ENCODE measurements at regions not wholly inside any gene's neighbourhood (a gene's known extent, or its start where the extent isn't known, plus 50 kb on each side); places are given as distances from the start of the nearest gene placed in this dataset.
A peak's percentile ranks its signal among the peaks of the same experiment; 100 is the strongest.

DNA sequence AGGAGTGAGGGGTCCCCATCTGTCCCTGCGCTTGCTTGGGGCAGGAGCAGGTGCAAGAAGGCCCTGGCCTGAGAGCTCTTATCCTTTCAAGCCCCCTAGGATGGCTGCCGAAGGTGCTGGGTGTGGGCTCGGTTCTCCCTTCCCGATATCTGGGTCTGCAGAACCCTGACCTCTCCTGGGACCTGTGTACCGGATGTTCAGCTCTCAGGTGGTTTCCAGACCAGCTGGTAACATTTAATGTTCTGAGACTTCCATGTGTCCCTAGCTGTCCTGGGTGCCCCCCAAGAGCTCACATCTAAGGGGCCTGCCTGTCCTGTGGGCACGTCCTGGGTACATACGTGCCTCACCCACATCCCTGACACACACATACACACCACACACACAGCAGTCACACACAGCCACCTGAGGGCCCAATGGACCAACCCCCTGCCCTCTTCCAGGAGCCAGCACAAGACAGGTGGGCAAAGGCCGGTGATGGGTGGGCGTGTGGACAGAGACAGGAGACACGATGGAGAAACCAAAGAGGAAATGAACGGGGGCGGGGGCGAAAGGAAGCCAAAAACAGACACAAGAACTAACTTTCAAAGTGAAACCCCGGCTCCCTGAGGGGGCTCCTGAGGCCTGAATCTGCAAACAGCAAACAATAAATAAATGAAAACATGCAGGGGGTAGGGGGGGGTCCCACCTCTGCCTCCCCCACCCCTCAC is 124.3 kb downstream of the PTPRS start:
- no peak overlapping the region for H3K27ac Mint-ChIP-seq
- CTCF ChIA-PET: no interaction called here
- DNase-seq: no peak

DNA sequence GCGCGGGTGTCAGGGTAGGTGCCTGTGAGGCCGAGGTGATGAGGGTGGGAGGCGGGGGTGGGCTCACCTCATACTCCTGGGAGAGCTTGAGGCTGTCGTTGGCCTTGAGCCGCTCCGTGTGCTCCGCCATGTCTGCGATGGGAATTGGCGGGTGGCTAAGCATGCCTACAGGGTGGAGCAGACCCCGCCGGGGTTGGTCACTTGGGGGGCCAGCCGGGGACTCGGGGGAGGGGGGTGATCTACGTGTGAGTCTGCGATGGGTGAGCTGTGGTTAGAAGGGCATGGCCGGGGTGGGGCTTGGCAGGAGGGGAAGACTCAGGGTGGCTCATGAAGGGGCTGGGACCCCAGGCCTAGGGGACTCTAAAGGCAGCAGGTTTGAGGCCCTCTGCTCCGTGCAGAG is 125.2 kb downstream of the PTPRS start:
- intact Hi-C loops (cut with micrococcal nuclease): no loop called here
- Mint-ChIP-seq H3K9me3 (no peaks in the 10 kb centered on the region), H3K27ac (no peak overlapping the region), H3K4me1 (ENCODE audit: low read depth) (no peaks in the 10 kb centered on the region), H3K4me3 (no peak overlapping the region), H3K36me3 (ENCODE audit: low read depth) (peaks cover 4% of the 10 kb centered on the region), H3K27me3 (ENCODE audit: low read depth) (no peaks in the 10 kb centered on the region)
- no peak for DNase-seq
- CTCF ChIA-PET: no interaction called here

More for the DNA sequence above, 124.3 kb downstream of the PTPRS start:
- Mint-ChIP-seq H3K4me1 (ENCODE audit: low read depth) (no peaks in the 10 kb centered on the region), H3K27me3 (ENCODE audit: low read depth) (no peaks in the 10 kb centered on the region), H3K4me3 (no peak overlapping the region), H3K36me3 (ENCODE audit: low read depth) (no peaks in the 10 kb centered on the region), H3K9me3 (no peaks in the 10 kb centered on the region)
- intact Hi-C loops (cut with micrococcal nuclease): no loop called here

DNA sequence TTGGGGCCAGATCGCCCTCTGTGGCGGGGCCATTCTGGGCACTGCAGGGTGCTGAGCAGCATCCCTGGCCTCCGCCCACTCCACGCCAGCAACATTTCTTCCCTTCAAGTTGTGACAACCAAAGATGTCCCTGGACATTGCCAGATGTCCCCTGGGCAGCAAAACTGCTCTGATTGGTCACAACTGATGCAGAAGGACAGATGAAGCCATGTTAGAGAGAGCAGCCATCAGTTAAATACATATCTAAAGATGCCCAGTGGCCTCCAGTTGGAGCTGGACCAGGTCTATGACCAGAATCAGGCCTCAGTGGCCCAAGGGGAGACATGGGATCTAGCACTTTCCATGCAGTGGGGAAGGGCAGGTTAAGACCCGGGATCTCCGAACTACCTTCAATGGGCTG is 125.7 kb downstream of the PTPRS start:
- no peaks in the 10 kb centered on the region for H3K4me1 Mint-ChIP-seq (ENCODE audit: low read depth)
- H3K4me3 Mint-ChIP-seq: no peak overlapping the region
- H3K27ac Mint-ChIP-seq: no peak overlapping the region
- CTCF ChIA-PET: no interaction called here
- H3K36me3 Mint-ChIP-seq (ENCODE audit: low read depth): peaks cover 4% of the 10 kb centered on the region
- no peak for DNase-seq
- no peaks in the 10 kb centered on the region for H3K27me3 Mint-ChIP-seq (ENCODE audit: low read depth)
- intact Hi-C loops (cut with micrococcal nuclease): no loop called here
- H3K9me3 Mint-ChIP-seq: no peaks in the 10 kb centered on the region

DNA sequence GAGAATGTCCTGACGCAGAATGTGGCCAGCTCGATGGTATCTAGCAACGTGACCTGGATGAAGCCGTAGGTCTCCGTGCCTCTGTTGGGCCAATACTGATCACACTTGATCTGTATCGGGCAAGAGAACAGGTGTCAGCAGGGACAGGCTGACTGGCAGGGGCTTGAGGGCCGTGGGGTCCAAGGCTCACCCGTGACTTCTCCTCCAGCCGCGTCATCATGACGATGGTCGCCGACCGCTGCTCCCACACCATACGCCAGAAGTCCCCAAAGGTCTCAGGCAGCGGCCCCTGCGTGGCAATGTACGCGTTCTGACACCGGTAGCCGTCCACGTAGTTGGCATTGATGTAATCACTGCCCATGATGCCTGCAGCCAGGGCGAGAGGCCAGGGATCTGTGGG is 126.2 kb downstream of the PTPRS start:
- intact Hi-C loops (cut with micrococcal nuclease): no loop called here
- Mint-ChIP-seq H3K27ac (no peak overlapping the region), H3K36me3 (ENCODE audit: low read depth) (peaks cover 4% of the 10 kb centered on the region), H3K4me3 (no peak overlapping the region), H3K9me3 (no peaks in the 10 kb centered on the region), H3K27me3 (ENCODE audit: low read depth) (no peaks in the 10 kb centered on the region), H3K4me1 (ENCODE audit: low read depth) (no peaks in the 10 kb centered on the region)
- DNase-seq: no peak
- CTCF ChIA-PET: no interaction called here

DNA sequence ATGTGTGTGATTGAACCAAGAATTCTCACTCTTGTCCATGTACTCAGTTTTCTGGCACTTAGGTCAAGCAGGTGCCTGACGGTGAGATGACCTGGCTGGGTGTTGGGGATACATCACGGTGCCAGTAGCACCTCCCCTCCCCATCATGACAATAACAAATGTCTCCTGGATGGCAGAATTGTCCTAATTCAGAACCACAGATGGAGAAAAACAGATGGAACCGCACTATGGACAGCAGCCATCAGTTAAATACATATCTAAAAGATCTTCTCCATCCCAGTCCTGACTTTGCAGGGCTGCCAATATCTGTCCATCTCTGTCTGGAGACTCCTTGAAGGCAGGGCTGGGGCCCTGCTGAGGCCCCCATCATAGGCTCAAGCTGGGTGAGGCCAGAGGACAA is 126.9 kb downstream of the PTPRS start:
- Mint-ChIP-seq H3K4me1 (ENCODE audit: low read depth) (no peaks in the 10 kb centered on the region), H3K9me3 (no peaks in the 10 kb centered on the region), H3K4me3 (no peak overlapping the region), H3K27me3 (ENCODE audit: low read depth) (no peaks in the 10 kb centered on the region), H3K27ac (no peak overlapping the region), H3K36me3 (ENCODE audit: low read depth) (peaks cover 4% of the 10 kb centered on the region)
- CTCF ChIA-PET: no interaction called here
- intact Hi-C loops (cut with micrococcal nuclease): no loop called here
- no peak for DNase-seq

DNA sequence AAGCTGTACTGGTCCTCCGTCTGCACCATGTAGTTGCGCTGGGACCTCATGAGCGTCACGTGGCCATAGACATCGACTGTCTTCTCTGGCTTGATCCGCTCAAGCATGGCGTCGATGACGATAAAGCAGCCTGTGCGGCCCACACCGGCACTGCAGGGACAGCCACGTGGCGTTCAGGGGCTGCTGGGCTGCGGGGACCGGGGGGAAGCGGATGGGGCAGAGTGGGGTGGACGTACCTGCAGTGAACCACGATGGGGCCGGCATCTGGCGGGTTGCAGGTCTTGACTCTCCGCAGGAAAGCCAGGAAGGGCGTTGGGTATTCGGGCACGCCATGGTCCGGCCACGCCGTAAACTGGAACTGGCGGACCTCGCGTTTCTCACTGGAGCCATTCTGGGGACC is 128.5 kb downstream of the PTPRS start:
- Mint-ChIP-seq H3K4me3 (no peak overlapping the region), H3K27me3 (ENCODE audit: low read depth) (no peaks in the 10 kb centered on the region), H3K27ac (no peak overlapping the region), H3K4me1 (ENCODE audit: low read depth) (no peaks in the 10 kb centered on the region), H3K36me3 (ENCODE audit: low read depth) (peaks cover 4% of the 10 kb centered on the region), H3K9me3 (no peaks in the 10 kb centered on the region)
- intact Hi-C loops (cut with micrococcal nuclease): no loop called here
- no peak for DNase-seq
- CTCF ChIA-PET: no interaction called here

DNA sequence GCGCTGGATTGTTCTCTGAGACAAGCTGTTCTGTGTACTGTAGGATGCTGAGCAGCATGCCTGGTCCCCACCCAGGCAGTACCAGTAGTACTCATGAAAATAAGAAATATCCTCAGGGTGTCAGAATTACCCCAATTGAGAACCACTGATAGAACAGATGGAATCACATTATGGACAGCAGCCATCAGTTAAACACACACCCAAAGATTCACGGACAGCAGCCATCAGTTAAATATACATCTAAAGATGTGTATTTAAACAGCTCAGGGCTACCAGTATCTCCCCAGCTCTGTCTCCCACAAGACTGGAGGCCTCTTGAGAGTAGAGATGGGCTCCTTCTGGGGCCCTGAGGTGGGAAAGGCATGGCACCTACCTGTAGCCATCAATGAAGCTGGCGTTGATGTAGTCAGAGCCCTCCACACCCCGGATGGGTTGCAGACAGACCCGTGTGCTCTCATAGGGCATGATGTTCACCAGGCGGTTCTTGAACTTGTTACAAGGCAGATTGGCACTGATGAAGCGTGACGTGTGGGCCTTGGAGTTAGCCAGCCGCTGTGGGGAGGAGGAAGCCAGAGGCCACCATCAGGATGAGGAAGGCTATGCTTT is 129.3 kb downstream of the PTPRS start:
- no peaks in the 10 kb centered on the region for H3K9me3 Mint-ChIP-seq
- H3K27me3 Mint-ChIP-seq (ENCODE audit: low read depth): no peaks in the 10 kb centered on the region
- H3K36me3 Mint-ChIP-seq (ENCODE audit: low read depth): peaks cover 4% of the 10 kb centered on the region
- intact Hi-C loops (cut with micrococcal nuclease): no loop called here
- no peak for DNase-seq
- H3K27ac Mint-ChIP-seq: no peak overlapping the region
- no peaks in the 10 kb centered on the region for H3K4me1 Mint-ChIP-seq (ENCODE audit: low read depth)
- H3K4me3 Mint-ChIP-seq: no peak overlapping the region
- CTCF ChIA-PET: no interaction called here

DNA sequence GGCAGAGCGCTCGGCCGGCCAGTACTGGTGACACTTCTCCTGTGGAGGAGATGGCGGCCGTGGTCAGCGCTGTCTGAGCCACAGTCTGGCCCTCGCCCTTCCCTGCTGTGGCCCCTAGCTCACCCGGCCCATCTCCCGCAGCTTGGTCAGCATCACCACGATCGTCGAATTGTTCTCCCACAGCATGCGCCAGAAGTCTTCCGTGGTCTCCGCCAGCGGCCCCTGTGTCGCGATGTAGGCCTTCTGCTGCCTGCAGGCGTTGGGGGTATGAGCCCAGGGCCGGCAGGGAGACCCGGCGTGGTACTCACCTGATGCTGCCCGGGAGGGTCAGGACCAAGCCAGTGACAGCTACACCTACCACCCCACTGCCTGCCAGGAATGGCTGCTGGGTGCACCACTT is 130.1 kb downstream of the PTPRS start:
- peaks cover 4% of the 10 kb centered on the region for H3K36me3 Mint-ChIP-seq (ENCODE audit: low read depth)
- intact Hi-C loops (cut with micrococcal nuclease): no loop called here
- H3K4me3 Mint-ChIP-seq: no peak overlapping the region
- no peaks in the 10 kb centered on the region for H3K9me3 Mint-ChIP-seq
- no peaks in the 10 kb centered on the region for H3K27me3 Mint-ChIP-seq (ENCODE audit: low read depth)
- H3K27ac Mint-ChIP-seq: no peak overlapping the region
- CTCF ChIA-PET: no interaction called here
- DNase-seq: no peak
- H3K4me1 Mint-ChIP-seq (ENCODE audit: low read depth): no peaks in the 10 kb centered on the region

DNA sequence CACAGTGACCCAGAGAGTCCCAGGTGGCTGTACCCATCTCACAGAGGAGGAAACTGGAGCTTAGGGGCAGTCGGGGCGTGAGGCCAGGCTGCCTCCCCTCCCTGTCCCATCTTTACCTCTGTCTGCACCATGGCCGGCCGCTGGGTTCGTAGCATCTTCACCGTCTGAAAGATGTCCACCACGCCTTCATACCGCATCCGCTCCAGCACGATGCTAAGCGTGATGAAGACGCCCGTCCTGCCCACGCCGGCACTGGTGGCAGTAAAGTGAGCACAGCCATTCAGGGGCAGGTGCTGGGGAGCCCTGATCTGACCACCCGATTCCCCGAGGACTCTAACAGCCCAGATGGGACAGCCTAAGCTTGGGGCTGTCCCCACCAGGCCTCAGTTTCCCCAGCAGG is 132.8 kb downstream of the PTPRS start:
- H3K4me1 Mint-ChIP-seq (ENCODE audit: low read depth): no peaks in the 10 kb centered on the region
- intact Hi-C loops (cut with micrococcal nuclease): no loop called here
- H3K36me3 Mint-ChIP-seq (ENCODE audit: low read depth): peaks cover 4% of the 10 kb centered on the region
- H3K27ac Mint-ChIP-seq: no peak overlapping the region
- DNase-seq: no peak
- H3K27me3 Mint-ChIP-seq (ENCODE audit: low read depth): no peaks in the 10 kb centered on the region
- no peak overlapping the region for H3K4me3 Mint-ChIP-seq
- no peaks in the 10 kb centered on the region for H3K9me3 Mint-ChIP-seq
- CTCF ChIA-PET: no interaction called here

DNA sequence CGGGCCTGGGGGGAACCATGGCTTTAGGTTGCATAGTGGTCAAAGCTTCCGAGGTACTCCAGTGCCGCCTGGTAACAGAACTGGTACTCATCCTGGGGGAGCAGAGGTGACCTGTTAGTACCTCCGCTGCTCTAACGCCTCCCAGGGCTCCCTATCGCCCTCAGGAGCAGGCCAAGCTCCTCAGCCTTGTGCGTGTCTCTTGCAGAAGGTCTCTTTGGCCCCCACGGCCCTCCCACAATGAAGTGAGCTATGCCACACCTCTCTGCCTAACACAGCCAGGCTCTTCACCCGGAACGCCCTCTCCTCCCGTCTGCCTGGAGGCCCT is 133.9 kb downstream of the PTPRS start:
- H3K4me1 Mint-ChIP-seq (ENCODE audit: low read depth): no peaks in the 10 kb centered on the region
- intact Hi-C loops (cut with micrococcal nuclease): no loop called here
- DNase-seq: no peak
- no peaks in the 10 kb centered on the region for H3K27me3 Mint-ChIP-seq (ENCODE audit: low read depth)
- no peak overlapping the region for H3K4me3 Mint-ChIP-seq
- H3K9me3 Mint-ChIP-seq: peaks cover 2% of the 10 kb centered on the region
- CTCF ChIA-PET: no interaction called here
- no peak overlapping the region for H3K27ac Mint-ChIP-seq
- H3K36me3 Mint-ChIP-seq (ENCODE audit: low read depth): peaks cover 4% of the 10 kb centered on the region

DNA sequence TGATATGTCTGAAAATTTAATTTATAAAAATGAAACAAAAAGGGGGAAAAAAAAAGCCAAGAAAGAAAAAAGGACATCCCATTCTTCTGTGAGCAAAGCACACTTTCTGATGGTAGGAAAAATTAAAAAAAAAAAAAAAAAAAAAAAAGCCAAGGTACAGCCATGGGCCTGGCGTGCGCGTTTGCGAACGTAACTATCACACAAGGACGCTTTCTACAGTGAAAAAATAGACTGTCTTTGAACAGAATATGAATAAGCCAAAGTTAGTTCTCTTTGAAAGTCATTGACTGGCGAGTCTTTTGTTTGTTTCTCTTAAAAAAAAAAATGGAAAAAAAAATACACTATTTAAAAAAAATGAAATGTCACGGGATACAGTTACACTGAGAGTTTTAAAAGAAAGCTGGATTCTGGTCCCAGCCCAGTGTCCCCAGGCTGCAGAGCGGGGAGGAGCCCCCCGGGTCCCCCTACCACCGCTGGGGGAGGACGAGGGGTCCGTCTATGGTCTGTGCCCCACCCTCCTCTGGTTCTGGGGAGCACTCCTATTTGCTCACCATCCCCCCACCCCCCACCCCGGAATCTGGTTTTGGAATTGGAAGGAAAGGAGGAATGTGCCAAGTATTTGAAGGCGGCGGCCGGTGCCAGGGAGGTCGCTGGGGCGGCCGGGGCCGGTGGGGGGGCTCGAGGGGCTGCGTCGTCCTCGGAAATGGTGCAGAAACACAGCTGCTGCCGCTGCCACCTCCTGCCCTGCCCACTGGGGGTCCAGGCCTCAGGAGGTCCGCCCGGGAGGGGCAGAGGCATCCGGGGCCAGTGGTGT is 134.5 kb downstream of the PTPRS start:
- H3K36me3 Mint-ChIP-seq (ENCODE audit: low read depth): peaks cover 4% of the 10 kb centered on the region
- CTCF ChIA-PET: no interaction called here
- H3K27me3 Mint-ChIP-seq (ENCODE audit: low read depth): no peaks in the 10 kb centered on the region
- H3K4me3 Mint-ChIP-seq: no peak overlapping the region
- no peak for DNase-seq
- no peaks in the 10 kb centered on the region for H3K4me1 Mint-ChIP-seq (ENCODE audit: low read depth)
- intact Hi-C loops (cut with micrococcal nuclease): no loop called here
- peaks cover 3% of the 10 kb centered on the region for H3K9me3 Mint-ChIP-seq
- H3K27ac Mint-ChIP-seq: no peak overlapping the region

DNA sequence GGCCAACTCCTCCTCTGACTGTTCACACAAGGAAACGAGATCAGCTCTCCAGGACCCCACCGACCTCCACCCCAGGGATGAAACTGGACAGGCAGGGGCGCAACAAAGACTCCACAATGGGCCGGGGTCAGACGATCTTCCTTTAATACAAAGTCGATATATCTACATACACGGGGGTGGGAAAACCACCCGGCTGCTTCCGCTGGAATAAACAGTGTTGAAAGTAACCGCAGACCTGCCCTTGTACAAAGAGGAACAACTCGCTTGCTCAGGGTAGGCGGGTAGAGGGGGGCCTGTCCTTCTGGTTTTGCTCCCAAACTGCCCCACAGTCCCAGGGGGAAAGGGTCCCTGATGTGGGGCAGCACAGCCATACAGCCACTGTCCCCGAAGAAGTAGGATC is 135.2 kb downstream of the PTPRS start:
- CTCF ChIA-PET: no interaction called here

DNA sequence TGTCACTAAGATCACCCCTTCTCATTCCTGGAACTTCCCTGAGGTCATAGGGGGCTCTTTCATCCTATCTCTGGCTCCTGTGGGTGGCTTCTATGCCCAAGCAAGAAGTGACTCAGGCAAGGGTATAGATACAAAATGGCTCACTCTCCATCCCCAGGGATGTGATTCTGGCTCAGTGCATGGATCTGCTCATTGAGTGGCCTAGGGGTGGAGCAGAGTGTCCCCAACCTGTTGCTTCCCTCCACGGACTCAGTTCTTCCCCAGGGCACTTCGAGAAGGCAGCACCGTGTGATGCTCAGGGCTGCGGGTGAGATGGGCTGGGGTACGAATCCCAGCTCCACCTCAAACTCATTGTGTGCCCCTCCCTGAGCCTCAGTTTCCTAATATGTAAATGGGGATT is 136.4 kb downstream of the PTPRS start:
- DNase-seq: no peak
- Mint-ChIP-seq H3K36me3 (ENCODE audit: low read depth) (no peaks in the 10 kb centered on the region), H3K4me3 (no peak overlapping the region), H3K27me3 (ENCODE audit: low read depth) (no peaks in the 10 kb centered on the region), H3K27ac (no peak overlapping the region), H3K4me1 (ENCODE audit: low read depth) (no peaks in the 10 kb centered on the region), H3K9me3 (peaks cover 10% of the 10 kb centered on the region)
- CTCF ChIA-PET: no interaction called here
- intact Hi-C loops (cut with micrococcal nuclease): no loop called here

More for the DNA sequence above, 135.2 kb downstream of the PTPRS start:
- peaks cover 10% of the 10 kb centered on the region for H3K9me3 Mint-ChIP-seq
- no peaks in the 10 kb centered on the region for H3K36me3 Mint-ChIP-seq (ENCODE audit: low read depth)
- no peaks in the 10 kb centered on the region for H3K27me3 Mint-ChIP-seq (ENCODE audit: low read depth)
- no peaks in the 10 kb centered on the region for H3K4me1 Mint-ChIP-seq (ENCODE audit: low read depth)
- H3K27ac Mint-ChIP-seq: no peak overlapping the region
- peak; percentile 18 for DNase-seq
- intact Hi-C loops (cut with micrococcal nuclease): no loop called here
- no peak overlapping the region for H3K4me3 Mint-ChIP-seq
